ENCODE measurements at regions not wholly inside any gene's neighbourhood (a gene's known extent, or its start where the extent isn't known, plus 50 kb on each side); places are given as distances from the start of the nearest gene placed in this dataset.

GRCh38 chr16:86921289-86921688 is 342.9 kb downstream of the FOXL1 start:
- no peak for DNase-seq

- DNase-seq, result no peak
These were observed 344.0 kb downstream of the FOXL1 start for GRCh38 chr16:86922311-86922710.

GRCh38 chr16:86923656-86924055 is 345.3 kb downstream of the FOXL1 start:
- DNase-seq, result no peak

DNA sequence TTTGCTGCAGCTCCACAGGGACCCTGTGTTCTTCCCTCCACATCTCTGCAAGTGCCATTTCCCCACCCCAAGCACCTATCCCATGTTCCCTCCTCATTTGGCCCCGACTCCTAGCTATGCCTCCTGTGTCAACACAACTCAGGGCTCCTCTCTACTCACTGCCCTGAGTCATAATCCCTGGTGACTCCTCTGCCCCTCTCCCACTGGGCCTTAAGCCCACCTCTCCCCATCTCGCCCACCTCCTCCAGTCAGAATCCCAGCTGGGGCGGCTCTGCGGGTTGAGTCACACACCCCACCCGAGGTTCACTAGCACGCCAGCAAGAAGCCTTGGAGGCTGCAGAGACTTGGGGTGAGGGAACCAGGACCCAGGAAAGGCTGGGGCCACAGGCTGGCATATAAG is 346.2 kb downstream of the FOXL1 start:
- no peak for DNase-seq

- no peak for DNase-seq
These were observed 346.9 kb downstream of the FOXL1 start for GRCh38 chr16:86925067-86925791.

DNA sequence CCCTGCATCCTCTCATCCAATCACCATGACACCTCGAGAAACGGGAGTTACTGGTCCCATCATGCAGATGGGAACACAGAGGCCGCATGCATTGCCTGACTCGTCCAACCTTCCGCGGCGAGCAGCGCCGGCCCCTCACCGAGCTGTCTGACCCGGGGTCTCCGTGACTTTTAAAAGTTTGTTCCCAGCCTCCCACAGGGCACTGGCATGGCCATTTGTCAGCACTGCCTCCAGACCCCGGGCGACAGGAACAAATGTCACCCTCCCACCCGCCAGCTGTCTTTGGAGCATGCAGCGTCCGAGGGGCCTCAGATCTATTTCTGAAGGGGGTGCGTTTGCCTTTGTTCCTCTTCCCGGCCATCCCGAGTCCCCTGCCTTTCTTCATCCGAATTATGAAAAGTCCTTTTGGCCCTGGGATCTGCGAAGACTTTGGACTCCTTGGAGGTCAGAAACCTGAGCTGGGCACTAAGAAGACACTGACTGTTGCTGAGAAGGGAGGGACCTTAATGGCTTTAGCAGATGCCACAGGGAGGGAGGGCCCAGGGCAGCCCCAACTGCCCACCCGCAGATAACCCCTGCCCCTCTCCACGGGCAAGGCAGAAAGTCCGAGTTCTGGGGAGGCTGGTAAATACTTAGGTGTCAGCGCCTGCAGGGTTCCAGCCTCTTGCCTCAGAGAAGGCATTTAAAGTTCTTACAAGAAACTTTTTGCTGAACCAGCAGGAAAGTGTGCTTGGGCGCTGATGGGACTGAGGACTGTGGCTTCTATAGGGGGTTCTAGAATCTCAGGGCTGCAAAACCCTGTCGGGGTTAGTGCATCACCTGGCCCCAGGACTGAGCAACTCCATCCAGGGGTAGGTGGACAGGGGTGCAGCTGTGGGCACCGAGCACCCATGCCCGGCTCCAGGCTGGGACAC is 348.1 kb downstream of the FOXL1 start:
- DNase-seq, result no peak

DNA sequence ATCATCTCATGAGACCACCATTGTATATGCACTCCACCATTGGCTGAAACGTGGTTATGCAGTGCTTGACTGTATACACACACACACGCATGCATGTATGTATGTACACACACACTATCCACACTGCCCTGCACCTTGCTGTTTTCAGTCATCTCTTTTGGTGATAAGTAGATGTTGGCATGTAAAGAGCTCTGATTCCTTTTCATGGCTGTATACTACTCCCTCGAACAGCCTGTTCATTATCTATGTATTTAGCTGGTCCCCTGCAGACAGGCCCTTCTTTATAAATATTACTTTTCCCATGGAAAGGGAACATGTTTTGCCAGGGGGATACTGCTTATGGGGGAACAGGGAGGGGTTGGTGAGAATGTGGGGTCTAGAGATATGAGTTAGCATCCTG is 349.4 kb downstream of the FOXL1 start:
- DNase-seq, result no peak

- no peak for DNase-seq
These were observed 350.2 kb downstream of the FOXL1 start for GRCh38 chr16:86928523-86929011.

DNA sequence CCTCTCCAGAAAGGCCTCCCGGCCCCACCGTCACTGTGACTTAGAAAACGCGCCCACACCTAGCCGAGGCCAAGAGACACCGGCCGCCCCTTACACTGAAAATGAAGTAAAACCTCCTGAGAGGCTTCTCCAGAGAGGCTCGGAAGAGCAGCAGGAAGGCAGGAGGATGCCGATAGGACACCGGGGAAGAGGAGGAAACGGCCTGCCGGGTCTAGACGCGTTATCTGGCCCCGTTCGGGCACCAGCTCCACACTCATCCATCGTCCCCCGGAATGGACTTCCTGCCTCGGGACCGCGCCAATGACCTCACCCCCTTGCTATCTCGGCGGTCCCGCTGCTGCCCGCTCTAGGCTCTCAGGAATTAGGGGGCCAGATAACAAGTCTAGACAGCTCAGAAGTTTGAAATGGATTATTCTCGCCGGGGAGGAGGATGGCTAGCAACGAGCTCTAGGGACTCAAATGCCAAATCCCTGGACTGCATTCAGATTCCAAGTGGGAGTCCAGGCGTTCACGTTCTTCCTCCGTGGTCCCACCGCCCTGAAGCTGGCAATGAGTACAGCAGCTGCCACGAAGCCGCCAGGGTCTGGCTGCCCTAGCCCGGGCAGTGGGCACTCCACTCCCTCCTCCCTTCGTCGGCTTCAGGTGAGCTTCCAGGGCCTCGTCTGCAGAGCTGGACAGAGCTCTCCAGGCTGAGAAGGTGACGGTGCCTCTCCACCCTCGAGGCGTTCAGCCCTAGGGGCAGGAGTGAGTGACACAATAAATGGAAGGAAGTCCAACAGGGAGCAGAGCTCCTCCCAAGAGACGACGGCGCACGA is 350.9 kb downstream of the FOXL1 start:
- DNase-seq, result no peak

DNA sequence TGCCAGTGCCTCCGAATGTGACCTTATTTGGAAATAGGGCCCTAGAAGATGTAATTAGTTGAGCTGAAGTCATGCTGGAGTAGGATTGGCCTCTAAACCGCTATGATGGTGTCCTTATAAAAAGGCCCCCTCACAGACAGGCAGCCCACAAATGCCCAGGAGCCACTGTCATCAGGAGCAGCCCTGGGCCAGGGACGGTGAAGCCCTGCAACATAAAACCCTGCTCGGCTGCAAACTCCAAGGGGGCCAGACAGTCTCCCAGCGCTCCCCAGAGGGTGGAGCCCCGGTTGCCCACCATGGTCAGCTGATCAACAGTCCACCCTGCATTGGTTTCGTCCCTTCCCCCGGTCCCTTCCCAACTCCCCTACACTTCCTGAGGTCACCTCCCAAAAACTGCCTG is 351.7 kb downstream of the FOXL1 start:
- no peak for DNase-seq

DNA sequence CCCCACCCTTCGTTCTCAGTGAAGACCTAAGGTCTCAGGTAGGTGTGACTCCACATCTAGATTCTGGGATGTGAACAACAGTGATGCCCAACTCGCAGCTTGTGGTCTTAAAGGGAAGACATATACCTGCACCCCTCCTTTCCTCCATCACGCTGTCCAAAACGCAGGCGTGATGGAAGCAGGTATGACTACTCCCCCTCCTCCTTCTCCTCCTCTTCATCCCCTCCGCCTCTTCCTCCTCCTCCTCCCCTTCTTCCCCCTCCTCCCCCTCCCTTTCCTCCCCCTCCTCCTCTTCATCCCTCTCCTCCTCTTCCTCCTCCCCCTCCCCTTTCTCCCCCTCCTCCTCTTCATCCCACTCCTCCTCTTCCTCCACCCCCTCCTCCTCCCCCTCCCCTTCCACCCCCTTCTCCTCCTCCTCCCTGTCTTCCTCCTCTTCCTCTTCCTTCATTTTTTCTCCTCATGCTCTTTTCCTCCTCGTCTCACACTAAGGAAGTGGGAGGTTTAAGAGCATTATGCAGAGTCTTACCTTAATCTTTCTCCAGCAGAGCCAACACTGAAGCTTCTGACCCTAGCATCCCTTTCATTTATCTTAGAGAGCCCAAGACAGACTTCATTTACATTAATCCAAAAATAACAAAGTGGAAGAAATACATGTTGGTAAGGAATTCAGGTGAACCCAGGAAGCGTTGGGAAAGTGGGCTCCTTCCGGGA is 352.5 kb downstream of the FOXL1 start:
- no peak for DNase-seq

DNA sequence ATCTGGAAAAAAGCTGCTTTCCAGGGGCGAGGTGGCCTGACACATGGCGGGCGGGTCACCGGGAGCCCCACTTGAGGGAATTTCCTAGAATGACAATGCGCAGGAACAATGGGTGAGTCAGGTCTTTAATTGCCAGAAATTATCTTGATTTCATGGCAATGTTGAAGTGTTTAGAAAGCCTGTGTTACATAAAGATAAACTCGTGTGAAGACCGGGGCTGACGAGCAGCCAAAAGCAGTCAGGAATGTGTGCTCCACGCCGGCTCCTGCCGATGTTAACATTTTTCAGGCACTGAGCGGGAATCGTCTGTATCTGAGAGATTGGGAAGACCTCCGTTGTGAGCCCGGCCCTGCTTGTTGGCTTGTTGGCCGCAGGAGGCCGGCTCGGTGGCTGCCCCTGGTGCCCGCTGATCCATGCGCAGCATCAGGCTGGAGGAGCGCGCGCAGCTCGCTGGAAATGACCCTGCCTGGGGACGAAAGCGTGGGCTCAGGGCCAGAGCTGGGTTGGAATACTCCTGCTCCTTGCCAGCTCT is 353.1 kb downstream of the FOXL1 start:
- DNase-seq, result no peak

GRCh38 chr16:86932130-86932982 is 354.0 kb downstream of the FOXL1 start:
- DNase-seq, result no peak

GRCh38 chr16:86934581-86935375 is 356.4 kb downstream of the FOXL1 start:
- DNase-seq, result no peak

DNA sequence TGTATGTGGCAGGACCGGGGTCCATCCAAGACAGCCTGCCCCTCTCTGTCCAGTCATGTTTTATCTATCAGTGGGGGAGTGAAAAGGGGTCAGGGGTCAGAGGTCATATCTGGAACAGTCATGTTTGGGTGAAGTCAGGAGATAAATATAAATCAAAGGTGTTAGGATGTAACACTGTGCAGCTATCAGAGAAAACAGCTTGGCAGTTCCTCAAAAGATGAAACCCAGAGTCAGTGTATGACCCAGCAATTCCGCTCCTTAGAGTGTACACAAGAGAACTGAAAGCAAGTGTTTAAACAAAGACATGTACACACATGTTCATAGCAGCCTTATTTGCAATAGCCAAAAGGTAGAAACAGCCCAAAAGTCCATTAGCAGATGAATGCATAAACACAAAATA is 361.3 kb downstream of the FOXL1 start:
- no peak for DNase-seq

DNA sequence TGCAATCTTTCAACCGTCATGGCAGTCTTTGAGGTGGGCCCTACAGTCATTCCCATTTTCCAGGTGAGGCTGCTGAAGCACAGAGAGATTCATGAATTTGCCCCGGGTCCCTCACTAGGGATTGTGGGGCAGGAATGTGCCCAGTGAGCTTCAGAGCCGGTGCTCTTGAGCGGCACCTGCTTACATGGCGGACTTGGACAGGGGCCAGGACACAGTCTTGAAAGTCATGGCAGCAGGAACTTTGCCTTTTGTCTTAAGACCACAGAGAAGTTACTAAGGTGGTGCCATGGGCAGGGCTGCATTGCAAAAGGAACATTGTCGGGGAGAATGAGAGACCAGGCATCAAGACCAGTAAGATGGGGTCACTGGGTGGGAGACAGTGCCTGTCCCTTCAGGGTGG is 363.4 kb downstream of the FOXL1 start:
- DNase-seq, result no peak

- DNase-seq, result no peak
These were observed 364.1 kb downstream of the FOXL1 start for GRCh38 chr16:86942151-86943051.

- DNase-seq, result no peak
These were observed 367.0 kb downstream of the FOXL1 start for GRCh38 chr16:86945166-86945900.

DNA sequence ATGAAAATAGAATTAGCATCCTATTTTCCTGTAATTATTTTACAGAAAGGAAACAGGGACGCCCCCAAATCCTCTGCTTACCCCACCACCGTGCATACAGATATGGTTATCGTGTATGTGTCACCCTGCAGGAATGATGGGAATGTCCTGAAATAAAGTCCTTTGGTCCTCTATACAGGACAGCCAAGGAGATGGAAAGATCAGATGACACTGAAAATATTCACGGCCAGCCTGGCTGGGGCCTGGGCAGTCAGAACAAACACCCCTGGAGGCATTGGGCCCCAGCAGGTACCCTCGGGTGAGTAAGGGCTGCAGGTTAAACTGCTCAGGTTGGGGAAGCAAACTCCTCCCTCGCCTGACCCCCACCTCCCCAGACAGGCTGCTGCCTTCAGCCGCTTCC is 368.0 kb downstream of the FOXL1 start:
- DNase-seq, result no peak

Data from activated naive CD4-positive, alpha-beta T cell treated with anti-CD3 and anti-CD28 coated beads, Interleukin-2, amount 50 U/mL, for 16 hours (primary cell).